VCaP (cell line): ENCODE measurements at regions not wholly inside any gene's neighbourhood (a gene's known extent, or its start where the extent isn't known, plus 50 kb on each side); places are given as distances from the start of the nearest gene placed in this dataset.
"Not testable (repeated sequence)": the region's sequence is repeated elsewhere in the genome, so short reads cannot be mapped to it uniquely, and the experiment has no call there.

ENCODE experiments used
- H3K27ac ChIP-seq: fragments of 450-650 bp; 2 replicates; pipeline ENCODE4 v1.5.1; 2017
- TF ChIP-seq, protein P1 (sequence below): fragments of 450-650 bp; conservative IDR thresholded peaks from 2 replicates; pipeline ENCODE4 v1.5.1; 2017; ENCODE audit warnings: mild to moderate bottlenecking, moderate library complexity

DNA sequence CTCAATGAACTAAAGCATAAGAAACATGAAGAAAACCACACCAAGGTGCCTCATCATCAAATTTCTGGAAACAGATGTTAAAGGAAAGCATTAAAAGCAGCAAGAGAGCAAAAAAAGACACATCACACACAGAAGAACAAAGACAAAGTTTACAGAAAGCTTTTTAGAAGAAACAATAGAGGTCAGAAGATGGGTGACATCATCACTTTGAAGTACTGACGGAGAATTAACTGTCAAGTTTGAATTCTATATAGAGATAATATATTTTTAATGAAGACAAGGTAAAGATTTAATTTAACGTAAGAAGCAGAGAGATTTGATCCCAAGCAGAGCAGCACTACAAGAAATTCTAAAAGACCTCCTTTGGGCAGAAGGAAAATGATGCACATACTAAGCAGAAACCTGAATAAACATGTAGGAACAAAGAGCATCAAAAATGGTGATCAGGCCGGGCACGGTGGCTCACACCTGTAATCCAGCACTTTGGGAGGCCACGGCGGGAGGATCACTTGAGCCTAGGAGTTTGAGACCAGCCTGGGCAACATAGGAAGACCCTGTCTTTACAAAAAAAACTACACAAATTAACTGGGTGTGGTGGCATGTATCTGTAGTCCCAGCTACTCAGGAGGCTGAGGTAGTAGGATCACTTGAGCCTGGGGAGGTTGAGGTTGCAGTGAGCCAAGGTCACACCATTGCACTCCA, 63.3 kb upstream of the RTL6 start:
- H3K27ac ChIP-seq = no peak overlapping the region
- TF ChIP-seq, protein P1, sequence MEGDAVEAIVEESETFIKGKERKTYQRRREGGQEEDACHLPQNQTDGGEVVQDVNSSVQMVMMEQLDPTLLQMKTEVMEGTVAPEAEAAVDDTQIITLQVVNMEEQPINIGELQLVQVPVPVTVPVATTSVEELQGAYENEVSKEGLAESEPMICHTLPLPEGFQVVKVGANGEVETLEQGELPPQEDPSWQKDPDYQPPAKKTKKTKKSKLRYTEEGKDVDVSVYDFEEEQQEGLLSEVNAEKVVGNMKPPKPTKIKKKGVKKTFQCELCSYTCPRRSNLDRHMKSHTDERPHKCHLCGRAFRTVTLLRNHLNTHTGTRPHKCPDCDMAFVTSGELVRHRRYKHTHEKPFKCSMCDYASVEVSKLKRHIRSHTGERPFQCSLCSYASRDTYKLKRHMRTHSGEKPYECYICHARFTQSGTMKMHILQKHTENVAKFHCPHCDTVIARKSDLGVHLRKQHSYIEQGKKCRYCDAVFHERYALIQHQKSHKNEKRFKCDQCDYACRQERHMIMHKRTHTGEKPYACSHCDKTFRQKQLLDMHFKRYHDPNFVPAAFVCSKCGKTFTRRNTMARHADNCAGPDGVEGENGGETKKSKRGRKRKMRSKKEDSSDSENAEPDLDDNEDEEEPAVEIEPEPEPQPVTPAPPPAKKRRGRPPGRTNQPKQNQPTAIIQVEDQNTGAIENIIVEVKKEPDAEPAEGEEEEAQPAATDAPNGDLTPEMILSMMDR = no peak

DNA sequence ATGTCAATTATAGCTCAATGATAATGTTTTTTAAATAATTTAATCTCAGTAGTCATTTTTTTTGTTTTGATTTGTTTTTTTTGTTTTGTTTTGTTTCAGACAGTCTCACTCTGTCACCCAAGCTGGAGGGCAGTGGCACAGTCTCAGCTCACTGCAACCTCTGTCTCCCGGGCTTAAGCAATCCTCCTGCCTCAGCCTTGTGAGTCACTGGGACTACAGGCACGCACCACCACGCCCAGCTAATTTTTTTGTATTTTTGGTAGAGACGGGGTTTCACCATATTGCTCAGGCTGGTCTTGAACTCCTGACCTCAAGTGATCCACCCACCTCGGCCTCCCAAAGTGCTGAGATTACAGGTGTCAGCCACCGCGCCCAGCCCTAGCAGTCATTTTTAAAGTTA, 60.6 kb upstream of the RTL6 start:
- H3K27ac ChIP-seq = not testable (repeated sequence)

DNA sequence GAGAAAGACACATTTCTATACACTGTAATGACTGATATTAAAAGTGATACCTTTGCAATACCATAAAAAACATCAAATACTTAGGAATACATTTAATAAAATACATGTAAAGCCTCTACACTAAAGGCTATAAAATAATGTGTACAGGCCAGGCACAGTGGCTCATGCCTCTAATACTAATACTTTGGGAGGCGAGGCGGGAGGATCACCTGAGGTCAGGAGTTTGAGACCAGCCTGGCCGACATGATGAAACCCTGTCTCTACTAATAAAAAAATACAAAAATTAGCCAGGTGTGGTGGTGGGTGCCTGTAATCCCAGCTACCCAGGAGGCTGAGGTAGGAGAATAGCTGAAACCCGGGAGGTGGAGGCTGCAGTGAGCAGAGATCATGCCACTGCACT, 59.8 kb upstream of the RTL6 start:
- H3K27ac ChIP-seq = not testable (repeated sequence)

GRCh38 chr22:44557064-44557748, 59.2 kb upstream of the RTL6 start:
- H3K27ac ChIP-seq = no peak overlapping the region
- TF ChIP-seq, protein P1 = no peak

GRCh38 chr22:44555597-44555996, 57.6 kb upstream of the RTL6 start:
- TF ChIP-seq, protein P1 = no peak
- H3K27ac ChIP-seq = no peak overlapping the region

DNA sequence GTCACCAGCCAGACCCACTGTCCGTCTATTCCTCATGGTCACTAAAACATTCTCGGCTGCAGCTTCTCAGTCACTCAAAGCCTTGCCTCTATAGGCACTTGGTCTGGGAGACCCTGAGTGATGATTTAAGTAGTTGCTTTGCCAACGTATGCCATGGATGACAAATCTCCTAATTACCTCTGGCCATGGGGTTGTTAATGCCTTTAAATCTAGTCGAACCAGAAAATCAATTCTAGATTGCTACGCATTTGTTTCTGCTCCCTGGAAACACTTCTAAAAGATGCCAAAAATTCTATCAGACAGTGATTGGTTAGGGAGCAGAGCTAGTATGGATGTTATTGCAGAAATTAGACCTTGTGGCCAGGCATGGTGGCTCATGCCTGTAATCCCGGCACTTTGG, 57.0 kb upstream of the RTL6 start:
- no peak overlapping the region for H3K27ac ChIP-seq
- TF ChIP-seq, protein P1 = no peak

DNA sequence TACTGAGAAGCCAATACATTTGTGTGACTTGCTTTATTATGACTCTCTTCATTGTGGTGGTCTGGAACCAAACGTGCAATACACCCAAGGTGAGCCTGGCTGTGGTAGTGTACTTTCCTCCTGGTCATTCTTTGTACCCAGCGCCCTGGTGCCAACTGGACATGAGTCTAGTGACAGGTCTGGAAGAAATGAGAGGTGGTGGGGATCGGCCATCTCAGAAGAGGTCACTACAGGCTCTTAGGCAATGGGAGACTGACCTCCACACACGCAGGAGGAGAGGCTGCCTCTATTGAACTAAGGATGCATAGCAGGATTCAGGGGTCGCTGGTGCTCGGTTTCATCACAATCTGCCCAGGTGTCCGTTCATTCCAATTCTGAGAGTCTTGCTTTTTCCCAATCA, 56.4 kb upstream of the RTL6 start:
- TF ChIP-seq, protein P1 = no peak
- no peak overlapping the region for H3K27ac ChIP-seq

GRCh38 chr22:44550711-44551491, 52.9 kb upstream of the RTL6 start:
- peak overlapping the region; percentile 85 for H3K27ac ChIP-seq
- TF ChIP-seq, protein P1 = no peak
